HepG2 (cell line): ENCODE measurements at regions not wholly inside any gene's neighbourhood (a gene's known extent, or its start where the extent isn't known, plus 50 kb on each side); places are given as distances from the start of the nearest gene placed in this dataset.
A peak's percentile ranks its signal among the peaks of the same experiment; 100 is the strongest.

Source experiments
- ATAC-seq: fragments of 200-7000 bp; cut with Tn5 transposase; 3 replicates; pipeline ENCODE4 v1.9.1; 2020; ENCODE audit warnings: mild to moderate bottlenecking, moderate library complexity
- BruUV-seq: library from RNA; stranded (reverse); fragments of 400-500 nt; replicated peaks from 2 replicates; lab custom pipeline; 2021; lab: Mats Ljungman, UMichigan
- CTCF ChIA-PET: fragments of 300-600 bp; formaldehyde crosslinking; extraction: SDS; loops from one replicate; lab custom pipeline; 2021; ENCODE audit warnings: low total read pairs, inconsistent platforms, low intra/inter-chr PET ratio; lab: Yijun Ruan, JAX
- POLR2A ChIA-PET: fragments of 350-600 bp; sonication (Branson Sonifier 250); formaldehyde crosslinking; loops from one replicate; lab custom pipeline; 2020; ENCODE audit warnings: antibody characterized with exemption, inconsistent platforms; lab: Yijun Ruan, JAX
- DNase-seq: peaks from one replicate; pipeline ENCODE4 v3.0.0-alpha.2; 2015; ENCODE audit warnings: low spot score
- FAIRE-seq: peaks from 3 replicates; lab custom pipeline; 2011; peaks lifted over from hg19 to GRCh38; lab: Jason Lieb, UNC
- H2AFZ ChIP-seq: one replicate; pipeline ENCODE4 v1.6.1; 2011; ENCODE audit warnings: low read length, inconsistent platforms
- H3K27ac ChIP-seq: fragments of 300-600 bp; 3 replicates; pipeline ENCODE4 v1.8.0; 2011; ENCODE audit warnings: mixed run types, mild to moderate bottlenecking, mixed read lengths, low read length, inconsistent platforms; ENCODE audit not compliant: insufficient read depth; ENCODE audit errors: extremely low read length
- H3K27me3 ChIP-seq, 2 experiments: fragments of 200-600 bp in 1 of 2; 2 replicates in 1 of 2; 3 replicates in 1 of 2; pipeline versions ENCODE4 v1.6.0 to v1.8.0; 2011; ENCODE audit warnings: low read length in 2 of 2, mild to moderate bottlenecking in 2 of 2, moderate library complexity in 2 of 2, inconsistent platforms in 1 of 2; ENCODE audit not compliant: insufficient read depth in 2 of 2, control insufficient read depth in 1 of 2
- H3K36me3 ChIP-seq, 2 experiments: fragments of 200-600 bp in 1 of 2; replicated peaks in 1 of 2; 2 replicates in 1 of 2; 3 replicates in 1 of 2; pipeline versions ENCODE4 v1.5.1 to v1.8.0; 2011; ENCODE audit warnings: low read length in 2 of 2, inconsistent platforms in 1 of 2; ENCODE audit not compliant: insufficient read depth in 2 of 2, control insufficient read depth in 1 of 2
- H3K4me1 ChIP-seq: 2 replicates; pipeline ENCODE4 v1.5.1; 2012; ENCODE audit warnings: low read length, inconsistent platforms; ENCODE audit not compliant: insufficient read depth
- H3K4me2 ChIP-seq: 2 replicates; pipeline ENCODE4 v1.6.0; 2011; ENCODE audit warnings: low read depth, low read length, inconsistent platforms
- H3K4me3 ChIP-seq, 3 experiments: fragments of 200-600 bp in 1 of 3; sonication (generic), shearing (Covaris generic) in 1 of 3; replicated peaks in 1 of 3; 2 replicates each; pipeline ENCODE4 v1.5.1; 2011 to 2016; ENCODE audit warnings: low read length in 3 of 3, inconsistent platforms in 2 of 3, low read depth in 2 of 3, mild to moderate bottlenecking in 2 of 3, control low read depth in 1 of 3, mixed read lengths in 1 of 3; ENCODE audit not compliant: insufficient read depth in 1 of 3
- H3K79me2 ChIP-seq: one replicate; pipeline ENCODE4 v1.6.1; 2011; ENCODE audit warnings: low read length, inconsistent platforms; ENCODE audit not compliant: insufficient read depth
- H3K9ac ChIP-seq: 2 replicates; pipeline ENCODE4 v1.6.0; 2011; ENCODE audit warnings: mild to moderate bottlenecking, low read depth, low read length, inconsistent platforms; ENCODE audit not compliant: insufficient read depth
- H3K9me3 ChIP-seq: 2 replicates; pipeline ENCODE4 v1.5.1; 2012; ENCODE audit warnings: mild to moderate bottlenecking, low read length
- H4K20me1 ChIP-seq: 2 replicates; pipeline ENCODE4 v1.6.0; 2011; ENCODE audit warnings: inconsistent platforms, mild to moderate bottlenecking, low read length, moderate library complexity; ENCODE audit not compliant: insufficient read depth
- AHR ChIP-seq: IDR thresholded peaks from 2 replicates; pipeline ENCODE4 v1.6.1; 2018; ENCODE audit warnings: missing genetic modification reagents, missing compliant biosample characterization
- ARID3A ChIP-seq: IDR thresholded peaks from 2 replicates; pipeline ENCODE4 v1.6.1; 2012; ENCODE audit warnings: low read depth, low read length, improper control_type of control experiment
- E2F2 ChIP-seq: sonication (generic); formaldehyde crosslinking; IDR thresholded peaks from 2 replicates; pipeline ENCODE4 v1.4.0; 2020; ENCODE audit warnings: missing genetic modification reagents, borderline replicate concordance
- JARID2 ChIP-seq: sonication (generic); formaldehyde crosslinking; IDR thresholded peaks from 2 replicates; pipeline ENCODE4 v1.8.1; 2023; ENCODE audit warnings: missing genetic modification reagents, inconsistent platforms; ENCODE audit not compliant: insufficient replicate concordance
- LRRFIP1 ChIP-seq: sonication (generic); formaldehyde crosslinking; conservative IDR thresholded peaks from 2 replicates; pipeline ENCODE4 v1.4.0; 2020; ENCODE audit warnings: missing genetic modification reagents
- NAIF1 ChIP-seq: sonication (generic); formaldehyde crosslinking; IDR thresholded peaks from 2 replicates; pipeline ENCODE4 v1.5.0; 2020; ENCODE audit warnings: mild to moderate bottlenecking, missing genetic modification reagents, borderline replicate concordance
- NFYC ChIP-seq: IDR thresholded peaks from 2 replicates; pipeline ENCODE4 v1.6.1; 2016; ENCODE audit warnings: missing genetic modification reagents, missing compliant biosample characterization
- ZBTB37 ChIP-seq: sonication (generic); formaldehyde crosslinking; IDR thresholded peaks from 2 replicates; pipeline ENCODE4 v1.4.0; 2020; ENCODE audit warnings: mild to moderate bottlenecking, missing genetic modification reagents
- ZNF350 ChIP-seq: sonication (generic); formaldehyde crosslinking; IDR thresholded peaks from 2 replicates; pipeline ENCODE4 v1.4.0; 2020; ENCODE audit warnings: mild to moderate bottlenecking, low read depth, missing genetic modification reagents, borderline replicate concordance
- ZNF710 ChIP-seq: sonication (generic); formaldehyde crosslinking; IDR thresholded peaks from 2 replicates; pipeline ENCODE4 v1.5.0; 2020; ENCODE audit warnings: mild to moderate bottlenecking, missing genetic modification reagents, borderline replicate concordance
- ZNF761 ChIP-seq: sonication (generic); formaldehyde crosslinking; conservative IDR thresholded peaks from 2 replicates; pipeline ENCODE4 v1.4.0; 2020; ENCODE audit warnings: mild to moderate bottlenecking, missing genetic modification reagents
- WGBS: methylation state at CpG from one replicate; pipeline ENCODE4 v1.1.6; 2017; ENCODE audit warnings: low lambda C conversion rate; 5-methylcytosine and 5-hydroxymethylcytosine counted together
- in situ Hi-C: cut with HindIII; loops from 2 replicates; pipeline ENCODE4 v1.10.0; 2017; ENCODE audit warnings: low pct_unique_long_range_greater_than_20kb; ENCODE audit not compliant: extremely low pct_ligation_motif_present
- intact Hi-C: fragments of 100-400 bp; cut with micrococcal nuclease; formaldehyde crosslinking; loops from one replicate; pipeline ENCODE4 v1.10.0; 2022; ENCODE audit not compliant: unreplicated experiment
- TF ChIP-seq, protein P1 (sequence below): sonication (generic); formaldehyde crosslinking; IDR thresholded peaks from 2 replicates; pipeline ENCODE4 v1.4.0; 2020; ENCODE audit warnings: missing genetic modification reagents

DNA sequence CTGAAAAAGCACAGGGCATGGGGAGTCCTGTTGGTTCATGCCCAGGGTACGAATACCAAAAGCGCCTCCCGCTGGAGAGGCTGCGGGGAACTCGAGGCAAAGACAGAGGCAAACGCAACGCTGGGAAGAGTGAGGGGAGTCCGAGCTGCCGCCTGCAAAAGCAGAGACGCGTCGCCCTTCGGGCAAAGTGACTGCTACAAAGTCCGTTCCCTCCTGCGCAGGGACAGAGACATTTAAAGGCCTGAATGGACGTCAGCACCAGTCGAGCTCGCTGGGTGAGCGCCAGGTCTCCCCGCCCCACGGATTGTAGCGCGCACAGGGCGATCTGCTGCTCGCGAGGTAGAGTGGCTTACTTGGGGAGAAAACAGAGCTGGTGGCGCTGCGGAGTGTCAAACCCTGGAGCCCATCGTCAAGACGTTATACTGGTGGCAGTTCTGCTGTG lies 732.8 kb downstream of the ZWINT start:
- Histone ChIP-seq H3K9ac (no peak overlapping the region), H3K79me2 (no peaks in the 10 kb centered on the region), H3K27me3 (0 out of 5 replicates have a peak, but pooled peaks cover 0 to 4% of the 10 kb centered on the region in 2 experiments), H3K36me3 (no peaks in the 10 kb centered on the region), H3K4me1 (no peaks in the 10 kb centered on the region), H4K20me1 (no peaks in the 10 kb centered on the region), H2AFZ (no peak overlapping the region), H3K4me2 (peak overlapping the region; percentile 18; the same call in 1 of the 2 replicates), H3K9me3 (no peaks in the 10 kb centered on the region), H3K4me3 (no peak overlapping the region), H3K27ac (no peak overlapping the region)
- in situ Hi-C loops (no loop called here), intact Hi-C loops (no loop called here)
- FAIRE-seq (no peak), DNase-seq (no peak), ATAC-seq (no peak; the same call in 2 of the 3 replicates)
- CTCF ChIA-PET, result no interaction called here
- TF ChIP-seq NFYC (CRISPR knock-in tag) (no peak), ZBTB37 (CRISPR knock-in tag) (no peak), JARID2 (CRISPR knock-in tag) (no peak), LRRFIP1 (no peak), AHR (no peak), ZNF350 (CRISPR knock-in tag) (no peak), E2F2 (CRISPR knock-in tag) (no peak), ZNF710 (no peak), ZNF761 (CRISPR knock-in tag) (no peak), NAIF1 (no peak), ARID3A (no peak)
- TF ChIP-seq, protein P1, sequence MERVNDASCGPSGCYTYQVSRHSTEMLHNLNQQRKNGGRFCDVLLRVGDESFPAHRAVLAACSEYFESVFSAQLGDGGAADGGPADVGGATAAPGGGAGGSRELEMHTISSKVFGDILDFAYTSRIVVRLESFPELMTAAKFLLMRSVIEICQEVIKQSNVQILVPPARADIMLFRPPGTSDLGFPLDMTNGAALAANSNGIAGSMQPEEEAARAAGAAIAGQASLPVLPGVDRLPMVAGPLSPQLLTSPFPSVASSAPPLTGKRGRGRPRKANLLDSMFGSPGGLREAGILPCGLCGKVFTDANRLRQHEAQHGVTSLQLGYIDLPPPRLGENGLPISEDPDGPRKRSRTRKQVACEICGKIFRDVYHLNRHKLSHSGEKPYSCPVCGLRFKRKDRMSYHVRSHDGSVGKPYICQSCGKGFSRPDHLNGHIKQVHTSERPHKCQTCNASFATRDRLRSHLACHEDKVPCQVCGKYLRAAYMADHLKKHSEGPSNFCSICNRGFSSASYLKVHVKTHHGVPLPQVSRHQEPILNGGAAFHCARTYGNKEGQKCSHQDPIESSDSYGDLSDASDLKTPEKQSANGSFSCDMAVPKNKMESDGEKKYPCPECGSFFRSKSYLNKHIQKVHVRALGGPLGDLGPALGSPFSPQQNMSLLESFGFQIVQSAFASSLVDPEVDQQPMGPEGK, result no peak
- POLR2A ChIA-PET, result no interaction called here
- no TSS peak for BruUV-seq
- 40% methylated on average over 19 of the region's 30 CpGs for WGBS
